Thymus (tissue), 11 donors: ENCODE measurements at regions not wholly inside any gene's neighbourhood (a gene's known extent, or its start where the extent isn't known, plus 50 kb on each side); places are given as distances from the start of the nearest gene placed in this dataset.

Experiments
- DNase-seq, 9 donors: peaks; one replicate each; pipeline ENCODE4 v3.0.0-alpha.2; 2013; ENCODE audit warnings: low spot score in 9 of 9, low read depth in 6 of 9, missing footprints in 1 of 9
- H3K27ac ChIP-seq, 2 donors: one replicate each; pipeline ENCODE4 v1.5.1; 2013; ENCODE audit warnings: control low read depth in 1 of 2, low read depth in 1 of 2, low read length in 1 of 2, mild to moderate bottlenecking in 1 of 2, moderate library complexity in 1 of 2
- H3K27me3 ChIP-seq, 2 donors: one replicate each; pipeline ENCODE4 v1.5.1; 2013; ENCODE audit warnings: low read length in 1 of 2; ENCODE audit not compliant: control insufficient read depth in 2 of 2, insufficient read depth in 1 of 2
- H3K36me3 ChIP-seq, 2 donors: one replicate each; pipeline ENCODE4 v1.5.1; 2013; ENCODE audit warnings: low read length in 1 of 2, mild to moderate bottlenecking in 1 of 2, moderate library complexity in 1 of 2; ENCODE audit not compliant: control insufficient read depth in 2 of 2, insufficient read depth in 2 of 2
- H3K4me1 ChIP-seq, 2 donors: one replicate each; pipeline ENCODE4 v1.5.1; 2013; ENCODE audit warnings: low read length in 2 of 2; ENCODE audit not compliant: control insufficient read depth in 2 of 2, insufficient read depth in 2 of 2
- H3K4me3 ChIP-seq, 2 donors: one replicate each; pipeline ENCODE4 v1.5.1; 2013; ENCODE audit warnings: low read length in 2 of 2, control low read depth in 1 of 2, mild to moderate bottlenecking in 1 of 2
- H3K9me3 ChIP-seq, 2 donors: one replicate each; pipeline ENCODE4 v1.5.1; 2013; ENCODE audit warnings: low read length in 1 of 2, mild to moderate bottlenecking in 1 of 2; ENCODE audit not compliant: control insufficient read depth in 2 of 2, insufficient read depth in 1 of 2
- WGBS: extraction: QIAGEN DNeasy Blood & Tissue Kit; methylation state at CpG from one replicate; pipeline ENCODE4 v1.1.7; 2013; 5-methylcytosine and 5-hydroxymethylcytosine counted together
- donor health status: healthy.

DNA sequence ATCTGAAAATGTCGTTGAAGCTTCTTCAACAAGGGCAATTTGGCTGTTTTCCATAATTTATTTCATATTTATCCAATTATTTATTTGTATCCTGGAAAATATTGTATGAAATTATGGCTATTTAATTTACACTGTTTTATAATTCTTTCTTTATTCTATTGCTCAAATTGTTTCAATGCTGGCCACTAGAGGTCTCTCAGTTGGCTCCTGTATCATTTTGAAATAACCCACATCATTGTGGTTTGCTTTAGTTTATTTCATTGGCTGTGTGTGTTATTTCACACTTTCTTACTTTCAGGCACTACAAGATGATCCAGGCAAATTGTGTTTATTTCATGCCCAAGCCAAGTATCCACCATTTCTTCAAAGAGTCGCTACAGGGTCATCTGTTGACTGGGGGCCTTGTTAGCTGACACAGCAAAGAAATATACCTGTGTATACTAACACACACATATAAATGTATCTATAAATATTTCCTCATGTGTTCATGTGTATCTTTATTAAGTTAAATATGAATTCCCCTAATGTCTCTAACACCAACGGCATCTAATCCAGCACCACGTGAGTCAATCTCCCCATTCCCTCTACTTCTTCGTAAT lies 86.2 kb downstream of the NPAP1 start:
- Histone ChIP-seq H3K9me3 (peaks cover 0 to 4% of the 10 kb centered on the region in 2 donors), H3K4me1 (no peaks in the 10 kb centered on the region), H3K4me3 (no peak overlapping the region), H3K27ac (no peak overlapping the region), H3K27me3 (no peaks in the 10 kb centered on the region), H3K36me3 (no peaks in the 10 kb centered on the region)
- DNase-seq, result no peak
- WGBS, result 74% methylated on average over 5 of the region's 5 CpGs

- peak overlapping the region in 1 of 2 donors; percentile 55 for H3K27ac ChIP-seq
- no peaks in the 10 kb centered on the region for H3K4me1 ChIP-seq
- DNase-seq, result no peak
- no peak overlapping the region for H3K4me3 ChIP-seq
- H3K36me3 ChIP-seq, result no peaks in the 10 kb centered on the region
- peaks cover 0 to 4% of the 10 kb centered on the region in 2 donors for H3K9me3 ChIP-seq
- no peaks in the 10 kb centered on the region for H3K27me3 ChIP-seq
- WGBS, result 71% methylated on average over 4 of the region's 4 CpGs
These were observed 88.3 kb downstream of the NPAP1 start for GRCh38 chr15:24763891-24764290.

- Histone ChIP-seq H3K4me3 (no peak overlapping the region), H3K9me3 (peaks cover 0 to 4% of the 10 kb centered on the region in 2 donors), H3K4me1 (no peaks in the 10 kb centered on the region), H3K27me3 (no peaks in the 10 kb centered on the region), H3K27ac (peak overlapping the region in 1 of 2 donors; percentile 55), H3K36me3 (no peaks in the 10 kb centered on the region)
- peak in 1 of 9 donors; percentile 51 for DNase-seq
- WGBS, result 53% methylated on average over 7 of the region's 7 CpGs
These were observed 89.0 kb downstream of the NPAP1 start for GRCh38 chr15:24764375-24765171.

DNA sequence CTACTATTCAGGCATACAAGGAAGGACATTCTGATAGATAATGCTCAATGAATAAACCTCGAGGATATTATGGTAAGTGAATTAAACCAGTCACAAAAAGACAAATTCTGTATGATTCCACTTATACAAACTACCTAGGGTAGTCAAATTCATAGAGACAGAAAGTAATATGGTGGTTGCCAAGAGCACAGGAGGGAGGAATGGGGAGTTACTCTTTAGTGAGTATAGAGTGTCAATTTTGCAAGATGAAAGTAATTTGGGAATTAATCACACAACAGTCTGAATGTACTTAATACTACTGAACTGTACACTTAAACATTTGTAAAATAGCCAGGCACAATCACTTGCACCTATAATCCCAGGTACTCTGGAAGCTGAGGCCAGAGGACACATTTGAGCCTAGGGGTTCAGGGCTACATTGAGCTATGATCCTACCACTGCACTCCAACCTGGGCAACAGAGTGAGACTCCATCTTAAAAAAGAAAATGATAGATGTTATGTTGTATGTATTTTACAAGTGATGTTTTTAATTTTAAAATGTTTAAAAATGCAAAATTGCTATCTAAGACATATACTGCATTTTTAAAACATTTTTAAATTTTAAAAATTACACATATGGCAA lies 91.0 kb downstream of the NPAP1 start:
- 65% methylated on average over 1 of the region's 1 CpG for WGBS
- no peaks in the 10 kb centered on the region for H3K4me1 ChIP-seq
- no peaks in the 10 kb centered on the region for H3K27me3 ChIP-seq
- H3K36me3 ChIP-seq, result no peaks in the 10 kb centered on the region
- DNase-seq, result peak in 1 of 9 donors; percentile 29
- peaks cover 0 to 4% of the 10 kb centered on the region in 2 donors for H3K9me3 ChIP-seq
- H3K27ac ChIP-seq, result no peak overlapping the region
- no peak overlapping the region for H3K4me3 ChIP-seq

DNA sequence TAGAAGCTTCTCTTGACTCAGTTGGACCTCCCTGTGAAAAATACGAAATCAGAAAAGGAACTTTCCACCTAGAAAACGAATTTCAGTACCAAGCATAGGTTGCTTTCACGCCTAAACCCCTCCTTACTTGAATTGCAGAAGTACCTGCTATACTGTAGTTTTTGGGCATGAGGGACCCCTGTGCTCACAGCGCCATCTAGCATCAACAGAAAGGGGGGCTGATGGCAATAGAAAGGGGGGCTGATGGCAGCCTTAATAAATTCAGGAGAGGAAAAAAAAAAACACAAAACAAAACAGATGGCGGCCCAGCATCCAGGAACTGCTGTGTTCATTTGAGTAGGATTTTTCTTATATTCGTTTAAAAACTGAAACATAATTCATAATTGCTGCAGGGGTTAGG lies 96.7 kb downstream of the NPAP1 start:
- Histone ChIP-seq H3K27ac (no peak overlapping the region), H3K27me3 (no peaks in the 10 kb centered on the region), H3K9me3 (peaks cover 4 to 7% of the 10 kb centered on the region in 2 donors), H3K36me3 (no peaks in the 10 kb centered on the region), H3K4me3 (no peak overlapping the region), H3K4me1 (no peaks in the 10 kb centered on the region)
- 46% methylated on average over 6 of the region's 6 CpGs for WGBS
- DNase-seq, result peak in 1 of 9 donors; percentile 46

DNA sequence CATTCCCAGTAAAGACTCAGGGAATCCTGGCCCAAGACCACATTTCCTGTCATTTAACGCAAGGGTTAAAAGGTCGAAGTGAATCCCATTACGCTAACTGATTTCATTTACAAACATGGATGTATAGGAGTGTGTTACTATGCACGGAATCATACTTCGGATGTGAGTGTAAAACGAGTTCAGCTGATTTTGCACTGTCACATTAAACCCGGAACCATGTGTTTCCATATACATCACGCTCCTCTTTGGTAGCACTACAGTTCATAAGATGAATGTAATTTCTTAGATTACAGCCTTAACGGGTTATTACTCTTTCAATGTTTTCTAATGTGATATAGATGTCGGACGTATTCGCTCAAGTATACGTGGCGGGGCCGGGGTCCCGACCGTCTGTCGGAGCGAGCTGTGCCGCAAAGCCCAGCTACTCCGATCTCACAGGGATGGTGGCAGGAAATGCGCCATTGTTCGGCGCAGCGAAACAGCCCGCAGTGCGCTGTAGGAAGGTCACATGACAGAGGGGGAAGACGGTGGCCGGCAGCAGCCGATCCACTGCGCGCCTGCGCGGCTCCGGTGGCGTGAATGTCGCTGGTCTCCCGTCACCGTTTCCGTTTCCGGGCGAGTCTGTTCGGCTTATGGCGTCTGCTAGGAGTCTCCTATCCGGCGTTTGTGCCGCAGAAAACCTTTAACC lies 97.3 kb downstream of the NPAP1 start:
- H3K4me3 ChIP-seq, result peak overlapping the region; percentile 29 to 44
- DNase-seq, result peak; percentile 24 to 91 (median 78)
- H3K4me1 ChIP-seq, result no peaks in the 10 kb centered on the region
- no peaks in the 10 kb centered on the region for H3K36me3 ChIP-seq
- 32% methylated on average over 47 of the region's 47 CpGs for WGBS
- no peaks in the 10 kb centered on the region for H3K27me3 ChIP-seq
- peak overlapping the region in 1 of 2 donors; percentile 71 for H3K27ac ChIP-seq
- peaks cover 4 to 7% of the 10 kb centered on the region in 2 donors for H3K9me3 ChIP-seq

DNA sequence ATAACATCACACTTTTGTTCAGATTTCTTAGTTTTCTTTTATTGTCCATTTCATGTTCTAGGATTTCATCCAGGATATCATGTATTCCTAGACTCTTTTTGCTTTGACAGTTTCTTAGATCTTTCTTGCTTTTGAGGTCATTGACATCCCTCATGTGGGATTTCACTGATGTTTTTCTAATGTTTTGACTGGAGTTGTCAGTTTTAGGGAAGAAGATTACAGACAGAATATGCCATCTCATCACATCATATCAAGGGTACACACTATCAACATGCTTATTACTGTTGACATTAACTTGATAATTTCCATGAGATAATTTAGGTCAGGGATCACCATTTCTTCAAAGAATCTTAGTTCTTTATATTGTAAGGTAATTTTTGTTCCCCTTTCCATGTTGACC lies 101.7 kb downstream of the NPAP1 start:
- no peaks in the 10 kb centered on the region for H3K4me1 ChIP-seq
- peaks cover 3 to 5% of the 10 kb centered on the region in 2 donors for H3K9me3 ChIP-seq
- no peak for DNase-seq

GRCh38 chr15:24784506-24784905 lies 108.9 kb downstream of the NPAP1 start:
- Histone ChIP-seq H3K4me3 (no peak overlapping the region), H3K9me3 (no peaks in the 10 kb centered on the region), H3K4me1 (no peaks in the 10 kb centered on the region), H3K36me3 (no peaks in the 10 kb centered on the region), H3K27ac (no peak overlapping the region), H3K27me3 (no peaks in the 10 kb centered on the region)
- DNase-seq, result no peak
- WGBS, result 48% methylated on average over 4 of the region's 4 CpGs

More for the DNA sequence above, 101.7 kb downstream of the NPAP1 start:
- H3K27ac ChIP-seq, result no peak overlapping the region
- H3K36me3 ChIP-seq, result no peaks in the 10 kb centered on the region
- no peak overlapping the region for H3K4me3 ChIP-seq
- H3K27me3 ChIP-seq, result no peaks in the 10 kb centered on the region

DNA sequence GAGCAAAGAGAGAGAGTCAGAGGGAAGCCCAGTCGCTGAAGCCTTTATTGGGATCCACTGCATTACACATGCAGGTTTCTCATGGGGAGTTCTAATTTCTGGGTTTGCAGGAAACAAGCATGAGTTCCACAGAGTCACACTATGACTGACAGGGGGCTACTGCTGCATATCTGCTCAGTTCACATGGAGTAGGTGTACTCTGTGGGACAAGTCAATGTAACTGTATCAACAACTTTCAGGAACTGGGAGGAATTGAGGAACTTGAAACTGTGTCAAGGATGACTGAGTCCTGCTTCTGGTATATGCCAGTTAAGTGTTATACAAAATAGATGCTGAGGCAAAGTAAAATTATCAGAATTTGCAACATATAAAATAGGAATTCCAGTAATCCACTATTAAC lies 110.8 kb downstream of the NPAP1 start:
- 69% methylated on average over 1 of the region's 1 CpG for WGBS

More for the DNA sequence above, 110.8 kb downstream of the NPAP1 start:
- Histone ChIP-seq H3K4me1 (no peaks in the 10 kb centered on the region), H3K9me3 (no peaks in the 10 kb centered on the region), H3K27me3 (no peaks in the 10 kb centered on the region), H3K36me3 (no peaks in the 10 kb centered on the region), H3K27ac (no peak overlapping the region), H3K4me3 (no peak overlapping the region)
- DNase-seq, result no peak
